CD14-positive monocyte (primary cell): ENCODE measurements at regions not wholly inside any gene's neighbourhood (a gene's known extent, or its start where the extent isn't known, plus 50 kb on each side); places are given as distances from the start of the nearest gene placed in this dataset.

ENCODE experiments used
- DNase-seq, 3 donors: peaks; one replicate each; pipeline ENCODE4 v3.0.0-alpha.2; 2011 to 2022
- H2AFZ ChIP-seq: 2 replicates; pipeline ENCODE4 v1.6.0; 2012; ENCODE audit warnings: mild to moderate bottlenecking, low read depth, low read length, inconsistent platforms; ENCODE audit not compliant: insufficient read depth, poor library complexity, severe bottlenecking
- H3K27ac ChIP-seq, 2 donors: 1 replicate in 1 of 2; 2 replicates in 1 of 2; pipeline ENCODE4 v1.5.1; 2012 to 2013; ENCODE audit warnings: low read length in 2 of 2, control low read depth in 1 of 2, inconsistent platforms in 1 of 2, low read depth in 1 of 2, mild to moderate bottlenecking in 1 of 2
- H3K27me3 ChIP-seq, 2 donors: one replicate each; pipeline versions ENCODE4 v1.6.0 to v1.6.1; 2011 to 2013; ENCODE audit warnings: low read length in 2 of 2; ENCODE audit not compliant: control insufficient read depth in 2 of 2, insufficient read depth in 2 of 2
- H3K36me3 ChIP-seq, 2 donors: replicated peaks in 1 of 2; 1 replicate in 1 of 2; 2 replicates in 1 of 2; pipeline versions ENCODE4 v1.5.1 to v1.6.1; 2012 to 2013; ENCODE audit warnings: low read length in 2 of 2, control low read depth in 1 of 2, inconsistent platforms in 1 of 2, mild to moderate bottlenecking in 1 of 2; ENCODE audit not compliant: insufficient read depth in 2 of 2, control insufficient read depth in 1 of 2
- H3K4me1 ChIP-seq, 2 donors: 1 replicate in 1 of 2; 2 replicates in 1 of 2; pipeline versions ENCODE4 v1.5.1 to v1.6.1; 2012 to 2013; ENCODE audit warnings: low read length in 2 of 2, control low read depth in 1 of 2, inconsistent platforms in 1 of 2, mild to moderate bottlenecking in 1 of 2, moderate library complexity in 1 of 2; ENCODE audit not compliant: insufficient read depth in 2 of 2, control insufficient read depth in 1 of 2
- H3K4me2 ChIP-seq: replicated peaks from 2 replicates; pipeline ENCODE3; 2012; ENCODE audit warnings: low read length, moderate library complexity, mild to moderate bottlenecking; ENCODE audit not compliant: poor library complexity, severe bottlenecking; ENCODE audit errors: extremely low read depth
- H3K4me3 ChIP-seq, 3 experiments: fragments of 200-600 bp in 1 of 3; sonication (generic) in 1 of 3; replicated peaks in 1 of 3; 1 replicate in 2 of 3; 2 replicates in 1 of 3; pipeline ENCODE4 v1.5.1; 2011 to 2013; ENCODE audit warnings: low read length in 3 of 3, mild to moderate bottlenecking in 3 of 3, control low read depth in 2 of 3, low read depth in 2 of 3, inconsistent platforms in 1 of 3, moderate library complexity in 1 of 3
- H3K79me2 ChIP-seq: 2 replicates; pipeline ENCODE4 v1.6.0; 2012; ENCODE audit warnings: mild to moderate bottlenecking, control low read depth, inconsistent platforms, low read length, moderate library complexity; ENCODE audit not compliant: insufficient read depth
- H3K9ac ChIP-seq: 2 replicates; pipeline ENCODE4 v1.6.0; 2017; ENCODE audit warnings: low read length, mild to moderate bottlenecking; ENCODE audit not compliant: insufficient read depth, poor library complexity, severe bottlenecking
- H3K9me3 ChIP-seq, 2 donors: replicated peaks in 1 of 2; 1 replicate in 1 of 2; 2 replicates in 1 of 2; pipeline versions ENCODE4 v1.5.1 to v1.6.1; 2012 to 2013; ENCODE audit warnings: low read length in 2 of 2, control low read depth in 1 of 2; ENCODE audit not compliant: control insufficient read depth in 1 of 2, insufficient read depth in 1 of 2
- H4K20me1 ChIP-seq: 2 replicates; pipeline ENCODE4 v1.6.0; 2012; ENCODE audit warnings: mild to moderate bottlenecking, low read length, control low read depth, moderate library complexity; ENCODE audit not compliant: insufficient read depth
- H3K27ac Mint-ChIP-seq, 7 donors: one replicate each; pipeline ENCODE4 v1.8.0; 2020; ENCODE audit warnings: mild to moderate bottlenecking in 7 of 7, mixed read lengths in 7 of 7, moderate library complexity in 6 of 7, inconsistent platforms in 2 of 7
- H3K27me3 Mint-ChIP-seq, 3 donors: one replicate each; pipeline ENCODE4 v1.8.0; 2021 to 2022; ENCODE audit warnings: low read depth in 3 of 3, mild to moderate bottlenecking in 3 of 3, mixed read lengths in 3 of 3, moderate library complexity in 3 of 3, inconsistent platforms in 1 of 3
- H3K36me3 Mint-ChIP-seq, 2 donors: one replicate each; pipeline ENCODE4 v1.8.0; 2020; ENCODE audit warnings: mixed read lengths in 2 of 2, inconsistent platforms in 1 of 2, mild to moderate bottlenecking in 1 of 2
- H3K4me1 Mint-ChIP-seq: one replicate; pipeline ENCODE4 v1.8.0; 2020; ENCODE audit warnings: mild to moderate bottlenecking, mixed read lengths
- H3K4me3 Mint-ChIP-seq, 2 donors: one replicate each; pipeline ENCODE4 v1.8.0; 2020; ENCODE audit warnings: mild to moderate bottlenecking in 2 of 2, mixed read lengths in 2 of 2, moderate library complexity in 1 of 2
- H3K9me3 Mint-ChIP-seq, 7 donors: one replicate each; pipeline ENCODE4 v1.8.0; 2020 to 2022; ENCODE audit warnings: mixed read lengths in 7 of 7, mild to moderate bottlenecking in 6 of 7, moderate library complexity in 6 of 7, inconsistent platforms in 2 of 7
- CTCF ChIP-seq: fragments of 200-600 bp; IDR thresholded peaks from one replicate; pipeline ENCODE4 v1.8.0; 2022; ENCODE audit warnings: antibody characterized with exemption, mild to moderate bottlenecking
- WGBS: methylation state at CpG from one replicate; pipeline ENCODE4 v1.1.5; 2013; ENCODE audit warnings: missing lambda C conversion rate; ENCODE audit not compliant: insufficient coverage; 5-methylcytosine and 5-hydroxymethylcytosine counted together
- intact Hi-C, 2 donors: fragments of 100-400 bp; cut with micrococcal nuclease; formaldehyde crosslinking; loops; one replicate each; pipeline versions ENCODE4 v1.15.0 to v1.15.1; 2023

- H3K79me2 ChIP-seq, result no peaks in the 10 kb centered on the region
- H3K9ac ChIP-seq, result no peak overlapping the region
- no peaks in the 10 kb centered on the region for H3K36me3 ChIP-seq
- Mint-ChIP-seq H3K4me1 (no peaks in the 10 kb centered on the region), H3K27me3 (peaks cover 0 to 1% (median 1%) of the 10 kb centered on the region in 3 donors), H3K4me3 (no peak overlapping the region), H3K27ac (no peak overlapping the region), H3K36me3 (no peaks in the 10 kb centered on the region), H3K9me3 (peaks cover 0 to 10% (median 3%) of the 10 kb centered on the region in 7 donors)
- H3K4me2 ChIP-seq, result no peak overlapping the region
- H3K27ac ChIP-seq, result no peak overlapping the region
- 78% methylated on average over 4 of the region's 4 CpGs for WGBS
- no peaks in the 10 kb centered on the region for H3K27me3 ChIP-seq
- H3K9me3 ChIP-seq, result peaks cover 5 to 9% of the 10 kb centered on the region in 2 donors
- no peak for DNase-seq
- no peaks in the 10 kb centered on the region for H4K20me1 ChIP-seq
- no peak overlapping the region for H3K4me3 ChIP-seq
- H2AFZ ChIP-seq, result no peak overlapping the region
- intact Hi-C loops, result no loop called here
- no peak for TF ChIP-seq CTCF
- no peaks in the 10 kb centered on the region for H3K4me1 ChIP-seq
Measured at GRCh38 chr16:7921345-7921744, 588.7 kb downstream of the RBFOX1 start.

GRCh38 chr16:7919782-7920181 is 587.1 kb downstream of the RBFOX1 start:
- Histone ChIP-seq H3K27me3 (no peaks in the 10 kb centered on the region), H3K4me3 (no peak overlapping the region), H3K79me2 (no peaks in the 10 kb centered on the region), H3K4me1 (no peaks in the 10 kb centered on the region), H4K20me1 (no peaks in the 10 kb centered on the region), H3K27ac (no peak overlapping the region), H2AFZ (no peak overlapping the region), H3K36me3 (no peaks in the 10 kb centered on the region), H3K9ac (no peak overlapping the region), H3K4me2 (no peak overlapping the region), H3K9me3 (peaks cover 5 to 9% of the 10 kb centered on the region in 2 donors)
- Mint-ChIP-seq H3K4me3 (no peak overlapping the region), H3K27ac (peak overlapping the region in 1 of 7 donors; percentile 6), H3K36me3 (no peaks in the 10 kb centered on the region), H3K9me3 (peaks cover 0 to 12% (median 3%) of the 10 kb centered on the region in 7 donors), H3K4me1 (no peaks in the 10 kb centered on the region), H3K27me3 (peaks cover 0 to 1% (median 1%) of the 10 kb centered on the region in 3 donors)
- DNase-seq, result no peak
- WGBS, result 90% methylated on average over 2 of the region's 2 CpGs
- intact Hi-C loops, result no loop called here
- no peak for TF ChIP-seq CTCF
